Ecto neural progenitor cell (in vitro differentiated cells): ENCODE measurements at regions not wholly inside any gene's neighbourhood (a gene's known extent, or its start where the extent isn't known, plus 50 kb on each side); places are given as distances from the start of the nearest gene placed in this dataset.
"Not testable (repeated sequence)": the region's sequence is repeated elsewhere in the genome, so short reads cannot be mapped to it uniquely, and the experiment has no call there.

Source experiments
- DNase-seq: peaks from one replicate; pipeline ENCODE4 v3.0.0-alpha.2; 2018; ENCODE audit warnings: low spot score

DNA sequence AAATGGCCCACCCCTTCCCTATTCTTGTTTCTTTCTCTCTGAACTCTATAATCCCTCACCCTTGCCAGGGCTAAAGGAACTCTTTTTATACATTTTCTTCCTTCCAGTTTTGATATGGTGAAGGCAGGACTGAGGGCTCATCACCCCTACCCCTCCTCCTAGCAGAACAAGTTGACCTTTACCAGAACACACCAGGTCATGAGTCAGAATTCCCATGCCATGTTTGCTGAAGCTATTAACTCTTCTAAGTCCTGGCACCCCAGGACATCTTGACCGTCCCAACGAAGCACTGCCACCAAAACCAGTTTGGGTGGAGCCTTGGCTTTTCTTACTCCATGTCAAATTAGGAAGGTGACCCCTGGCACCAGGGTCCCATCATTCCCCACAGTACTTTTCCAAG, 57.5 kb upstream of the DYNLT3 start:
- no peak for DNase-seq

DNA sequence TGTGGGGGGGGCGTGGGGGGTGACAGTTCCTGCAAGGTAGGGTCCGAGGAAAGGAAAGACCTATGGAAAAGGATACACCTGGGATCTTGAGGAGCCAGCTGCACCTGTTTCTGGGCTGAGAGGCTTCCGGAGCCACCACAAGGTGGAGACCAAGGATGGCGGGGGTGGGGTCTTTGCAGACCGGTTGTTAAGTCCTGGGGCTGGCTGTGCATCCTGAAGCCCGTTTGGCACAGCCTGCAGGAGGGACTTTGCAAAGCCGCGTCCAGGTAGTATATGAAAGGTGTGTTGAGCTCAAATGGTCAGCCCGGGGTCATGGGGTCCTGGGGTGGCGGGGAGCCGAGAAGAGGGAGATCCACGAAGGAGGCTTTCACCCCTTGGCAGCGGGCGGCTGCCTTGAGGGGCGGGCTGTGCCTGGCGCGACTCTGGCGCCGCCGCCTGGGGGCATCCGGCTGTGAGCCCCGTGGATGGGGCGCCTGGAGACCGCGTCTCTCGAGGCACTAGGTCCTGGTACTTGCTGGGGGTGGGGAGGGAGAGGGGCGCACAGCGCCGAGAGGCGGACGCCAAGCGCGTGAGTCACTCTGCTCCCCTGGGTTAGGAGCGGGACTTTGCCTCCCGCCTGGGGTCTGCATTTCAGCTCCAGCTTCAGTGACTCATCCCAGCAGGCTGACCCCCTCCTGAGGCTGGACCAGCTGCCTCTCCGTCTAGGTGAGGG, 58.2 kb upstream of the DYNLT3 start:
- peak; percentile 58 for DNase-seq

DNA sequence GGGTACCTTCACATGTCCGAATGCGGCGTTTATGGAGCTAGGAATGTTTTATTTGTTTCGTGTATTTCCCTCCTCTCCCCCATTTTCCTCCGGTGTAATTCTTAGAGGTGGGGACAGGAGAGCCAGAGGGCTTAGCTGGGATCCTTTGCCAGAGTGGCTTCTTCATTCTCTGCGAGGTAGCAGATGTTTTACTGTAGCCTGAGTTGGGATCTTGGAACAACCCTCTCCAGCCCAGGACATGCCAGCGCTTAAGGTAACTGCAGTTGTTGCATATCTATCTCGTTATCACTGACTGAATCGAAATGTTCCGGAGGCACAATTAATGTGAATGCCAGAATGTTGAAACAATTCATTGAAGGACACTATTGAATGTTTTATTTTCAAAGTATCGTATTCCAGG, 59.0 kb upstream of the DYNLT3 start:
- no peak for DNase-seq

- no peak for DNase-seq
These were observed 62.8 kb upstream of the DYNLT3 start for GRCh38 chrX:37910186-37910585.

- DNase-seq, result no peak
These were observed 64.9 kb upstream of the DYNLT3 start for GRCh38 chrX:37912304-37912703.

DNA sequence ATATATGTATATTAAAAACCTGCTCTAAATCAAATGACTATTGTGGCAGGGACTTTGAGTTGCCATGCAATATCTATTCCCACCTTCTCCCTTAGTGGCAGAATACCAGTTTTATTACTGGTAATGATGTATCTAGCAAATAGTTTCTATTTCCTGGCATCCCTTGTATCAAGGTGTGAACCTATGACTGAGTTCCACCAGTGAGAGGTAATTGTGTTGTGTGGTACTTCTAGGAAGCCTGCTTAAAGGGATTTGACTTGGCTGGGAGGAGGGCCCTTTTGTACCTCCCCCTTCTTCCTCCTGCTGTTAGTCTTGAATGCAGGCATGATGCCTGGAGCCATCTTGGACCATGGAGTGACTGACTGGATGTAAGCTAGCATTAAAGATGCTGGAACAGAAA, 65.4 kb upstream of the DYNLT3 start:
- no peak for DNase-seq

DNA sequence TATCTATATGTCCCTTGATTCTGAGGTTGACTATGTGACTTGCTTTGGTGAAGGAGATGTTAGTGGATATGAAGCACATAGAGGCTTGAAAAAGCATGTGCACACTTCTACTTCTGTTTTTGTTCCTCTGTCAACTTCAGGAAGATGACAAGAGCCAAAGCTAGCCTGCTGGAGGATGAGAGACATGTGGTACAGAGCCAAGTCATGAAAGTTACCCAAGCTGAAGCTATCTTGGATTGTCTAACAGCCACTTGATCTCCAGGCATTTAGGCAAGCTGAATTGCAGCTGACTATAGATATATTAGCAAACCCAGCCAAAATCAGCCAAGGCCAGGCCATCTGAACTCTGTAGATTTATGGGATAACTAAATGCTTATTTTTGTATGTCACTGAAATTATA, 70.8 kb upstream of the DYNLT3 start:
- no peak for DNase-seq

- no peak for DNase-seq
These were observed 71.3 kb upstream of the DYNLT3 start for GRCh38 chrX:37918703-37919102.

GRCh38 chrX:37921758-37922157, 74.4 kb upstream of the DYNLT3 start:
- DNase-seq, result no peak

DNA sequence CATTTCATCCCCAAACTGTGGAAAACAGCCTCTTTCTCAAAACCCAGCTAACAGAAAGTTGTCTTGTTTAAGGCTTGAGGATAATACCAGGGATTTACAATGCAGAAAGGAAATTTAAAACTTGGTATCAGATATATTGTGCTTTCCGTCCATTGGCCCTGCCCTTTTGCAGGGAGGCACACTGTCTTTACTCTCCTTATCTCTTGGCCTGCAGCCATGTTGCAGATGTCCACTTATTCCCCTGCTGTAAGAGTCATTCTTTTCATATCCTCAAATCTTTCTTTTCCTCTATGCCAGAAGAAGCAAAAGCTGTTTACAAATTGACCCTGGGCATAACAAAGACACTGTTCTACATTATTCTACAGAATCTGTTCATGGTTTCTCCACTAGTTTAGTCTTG, 75.6 kb upstream of the DYNLT3 start:
- no peak for DNase-seq

DNA sequence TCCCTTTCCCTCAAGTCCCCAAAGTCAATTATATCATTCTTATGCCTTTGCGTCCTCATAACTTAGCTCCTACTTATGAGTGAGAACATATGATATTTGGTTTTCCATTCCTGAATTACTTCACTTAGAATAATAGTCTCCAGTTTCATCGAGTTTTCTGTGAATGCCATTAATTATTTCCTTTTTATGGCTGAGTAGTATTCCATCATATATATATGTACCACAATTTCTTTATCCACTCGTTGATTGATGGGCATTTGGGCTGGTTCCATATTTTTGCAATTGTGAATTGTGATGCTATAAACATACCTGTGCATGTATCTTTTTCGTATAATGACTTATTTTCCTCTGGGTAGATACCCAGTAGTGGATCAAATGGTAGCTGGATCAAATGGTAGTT, 78.4 kb upstream of the DYNLT3 start:
- DNase-seq, result not testable (repeated sequence)

DNA sequence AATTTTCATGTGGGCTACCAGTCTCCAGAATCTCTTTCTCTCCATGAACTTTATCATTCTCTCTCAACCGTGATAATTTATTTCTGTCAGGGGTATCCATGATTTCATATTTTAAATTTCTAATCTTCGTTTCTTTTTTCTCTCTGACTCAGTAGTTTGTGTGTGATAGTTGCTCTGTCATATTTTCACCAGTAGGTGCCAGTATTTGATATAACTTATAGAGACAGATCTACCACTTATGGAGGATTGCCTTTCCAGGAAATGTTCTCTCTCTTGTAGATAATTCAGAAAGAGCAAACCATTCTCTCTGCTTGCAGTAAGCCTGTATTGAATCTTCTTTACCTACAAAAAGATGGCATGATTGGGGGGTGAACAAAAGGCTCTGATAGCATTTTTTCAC, 79.3 kb upstream of the DYNLT3 start:
- no peak for DNase-seq

- no peak for DNase-seq
These were observed 64.2 kb upstream of the SYTL5 start for GRCh38 chrX:37942170-37942569.

DNA sequence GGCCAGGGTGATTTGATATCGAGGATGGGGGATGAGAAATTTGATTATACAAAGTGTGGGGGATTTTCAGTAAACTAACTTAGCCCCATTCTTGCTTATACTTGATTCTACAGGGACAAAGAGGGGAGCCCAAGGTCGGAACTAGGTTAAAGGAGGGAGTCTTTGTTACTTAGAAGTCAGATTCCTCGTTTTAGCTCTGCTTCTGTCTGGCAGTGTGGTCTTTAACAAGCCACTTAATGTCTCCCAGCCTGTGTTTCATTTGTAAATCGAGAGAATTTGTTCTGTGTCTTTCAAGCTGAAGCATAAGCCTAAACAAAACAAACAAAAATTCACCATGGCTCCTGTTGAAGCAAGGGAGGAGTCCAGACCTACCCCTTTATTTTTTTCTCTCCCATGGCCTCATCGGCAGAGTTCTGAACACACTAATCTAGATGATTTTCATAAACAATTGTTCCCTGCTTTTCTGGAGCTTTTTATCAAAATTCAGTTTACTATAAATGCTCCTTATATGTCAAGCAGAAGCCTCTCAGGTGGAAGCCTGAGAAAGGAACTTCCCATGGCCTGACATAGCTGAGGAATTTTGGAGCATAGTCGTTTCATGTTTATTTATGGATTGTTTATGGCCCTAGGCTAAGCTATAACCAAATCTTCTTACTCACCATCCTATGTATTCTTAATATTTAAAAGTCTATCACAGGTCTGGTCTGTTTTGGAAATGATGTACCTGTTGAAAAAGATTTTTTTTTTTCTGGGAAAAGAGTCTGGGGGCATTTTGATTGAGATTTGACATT, 62.6 kb upstream of the SYTL5 start:
- DNase-seq, result no peak

DNA sequence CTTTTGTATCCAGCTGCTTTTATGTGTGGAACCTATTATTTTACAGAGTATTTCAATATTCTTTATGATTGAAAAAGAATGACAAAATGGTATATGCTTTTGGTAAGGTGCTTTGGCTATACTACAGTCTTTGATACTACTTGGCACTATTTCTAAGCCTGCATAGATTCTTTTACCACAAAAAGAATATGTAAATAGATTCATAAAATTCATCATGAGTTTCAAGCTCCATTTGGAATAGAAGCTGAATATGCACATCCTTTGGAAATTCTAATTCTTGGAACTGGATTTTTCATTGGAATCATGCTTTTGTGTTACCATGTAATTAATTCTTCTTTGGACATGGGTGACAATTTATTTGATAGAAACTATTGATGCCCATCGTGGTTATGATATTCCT, 60.2 kb upstream of the SYTL5 start:
- DNase-seq, result no peak

DNA sequence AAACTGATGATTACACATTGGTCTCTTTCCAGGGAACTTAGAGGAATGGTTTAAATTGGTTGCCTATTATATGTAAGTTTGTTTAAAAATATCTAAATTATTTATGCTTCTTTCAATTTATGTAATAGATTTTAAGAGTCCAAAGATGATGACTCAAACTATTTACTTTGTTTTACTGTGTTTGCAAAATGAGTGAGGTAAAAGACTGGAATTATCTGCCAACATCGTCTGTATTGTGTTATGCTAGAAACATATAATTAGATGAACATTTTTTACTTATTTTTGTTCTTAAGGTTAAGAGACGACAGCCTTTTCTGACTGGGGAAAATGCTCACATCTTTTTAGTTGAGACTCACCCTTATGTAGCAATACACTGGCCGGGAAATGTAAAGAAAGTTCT, 51.1 kb upstream of the SYTL5 start:
- no peak for DNase-seq

DNA sequence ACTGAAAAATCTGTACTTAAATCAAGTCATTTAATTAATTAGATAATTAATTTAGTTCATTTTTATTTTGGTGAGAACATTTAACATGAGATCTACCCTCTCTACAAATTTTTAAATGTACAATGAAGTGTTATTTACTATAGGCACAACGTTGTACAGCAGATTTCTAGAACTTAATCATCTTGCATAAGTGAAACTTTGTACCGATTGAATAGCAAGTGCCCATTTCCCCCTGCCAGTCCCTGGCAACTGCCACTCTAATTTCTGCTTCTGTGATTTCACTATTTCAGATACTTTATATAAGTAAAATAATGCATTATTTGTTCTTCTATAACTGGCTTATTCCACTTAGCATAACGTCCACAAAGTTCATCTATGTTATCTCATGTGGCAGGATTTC, 50.1 kb upstream of the SYTL5 start:
- DNase-seq, result no peak
